ENCODE measurements at regions not wholly inside any gene's neighbourhood (a gene's known extent, or its start where the extent isn't known, plus 50 kb on each side); places are given as distances from the start of the nearest gene placed in this dataset.

DNA sequence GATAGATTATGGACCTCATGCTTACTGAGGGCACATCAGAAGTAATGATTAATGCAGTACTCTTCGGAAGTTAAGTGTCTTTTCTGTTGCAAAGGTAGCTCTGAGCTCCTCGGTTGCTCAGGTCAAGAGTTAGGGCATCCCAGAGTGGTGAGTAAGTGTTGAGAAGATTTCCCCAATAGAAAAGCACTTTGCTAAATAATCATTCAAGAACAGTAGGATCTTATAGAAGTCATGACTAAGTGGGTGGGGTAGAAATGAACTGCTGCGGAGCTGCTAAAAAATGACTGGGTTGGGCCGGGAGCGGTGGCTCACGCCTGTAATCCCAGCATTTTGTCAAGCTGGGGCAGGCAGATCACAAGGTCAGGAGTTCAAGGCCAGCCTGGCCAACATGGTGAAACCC, 648.6 kb upstream of the CAMK1G start:
- H3K23ac ChIP-seq (ENCODE audit: low read length): no peak overlapping the region
- no peak overlapping the region for H4K91ac ChIP-seq (ENCODE audit: low read depth, low read length)
- H3K27me3 ChIP-seq (ENCODE audit: insufficient read depth, low read length): no peaks in the 10 kb centered on the region
- no peak overlapping the region for H4K12ac ChIP-seq (ENCODE audit: low read depth, low read length)
- no peak overlapping the region for H4K8ac ChIP-seq (ENCODE audit: low read depth, low read length)
- H3K14ac ChIP-seq (ENCODE audit: low read length): no peak overlapping the region
- H2AK5ac ChIP-seq (ENCODE audit: low read length): no peak overlapping the region
- no peaks in the 10 kb centered on the region for H3K79me2 ChIP-seq (ENCODE audit: control insufficient read depth, insufficient read depth, low read length, poor library complexity)
- H2AFZ ChIP-seq (ENCODE audit: insufficient read depth, low read length, poor library complexity): no peak overlapping the region
- no peak overlapping the region for H3K18ac ChIP-seq (ENCODE audit: low read length)
- H2BK5ac ChIP-seq (ENCODE audit: low read depth, low read length, poor library complexity): no peak overlapping the region
- H3K79me1 ChIP-seq (ENCODE audit: low read length): no peaks in the 10 kb centered on the region
- no peak overlapping the region for H3K9ac ChIP-seq (ENCODE audit: low read length)
- H3K4me2 ChIP-seq (ENCODE audit: low read length): no peak overlapping the region
- no peak overlapping the region for H2BK12ac ChIP-seq (ENCODE audit: low read length)
- no peak overlapping the region for H2BK120ac ChIP-seq (ENCODE audit: insufficient read depth, low read length, poor library complexity)
- no peak overlapping the region for H3K4ac ChIP-seq (ENCODE audit: low read depth, low read length)
- no peaks in the 10 kb centered on the region for H3K36me3 ChIP-seq (ENCODE audit: control insufficient read depth in 1 of 2, insufficient read depth in 2 of 2, low read length in 2 of 2)
- no CpG with 5 or more reads among the region's 6 CpGs for WGBS (ENCODE audit: extremely low coverage, insufficient coverage, insufficient read length)
- no peak for DNase-seq
- no peaks in the 10 kb centered on the region for H3K9me3 ChIP-seq (ENCODE audit: insufficient read depth, low read depth, low read length)
- H3K4me3 ChIP-seq (ENCODE audit: low read depth, low read length): no peak overlapping the region
- H3K4me1 ChIP-seq (ENCODE audit: control insufficient read depth in 1 of 2, insufficient read depth in 2 of 2, low read length in 2 of 2): no peaks in the 10 kb centered on the region
- no peak overlapping the region for H3K27ac ChIP-seq (ENCODE audit: low read depth, low read length)

DNA sequence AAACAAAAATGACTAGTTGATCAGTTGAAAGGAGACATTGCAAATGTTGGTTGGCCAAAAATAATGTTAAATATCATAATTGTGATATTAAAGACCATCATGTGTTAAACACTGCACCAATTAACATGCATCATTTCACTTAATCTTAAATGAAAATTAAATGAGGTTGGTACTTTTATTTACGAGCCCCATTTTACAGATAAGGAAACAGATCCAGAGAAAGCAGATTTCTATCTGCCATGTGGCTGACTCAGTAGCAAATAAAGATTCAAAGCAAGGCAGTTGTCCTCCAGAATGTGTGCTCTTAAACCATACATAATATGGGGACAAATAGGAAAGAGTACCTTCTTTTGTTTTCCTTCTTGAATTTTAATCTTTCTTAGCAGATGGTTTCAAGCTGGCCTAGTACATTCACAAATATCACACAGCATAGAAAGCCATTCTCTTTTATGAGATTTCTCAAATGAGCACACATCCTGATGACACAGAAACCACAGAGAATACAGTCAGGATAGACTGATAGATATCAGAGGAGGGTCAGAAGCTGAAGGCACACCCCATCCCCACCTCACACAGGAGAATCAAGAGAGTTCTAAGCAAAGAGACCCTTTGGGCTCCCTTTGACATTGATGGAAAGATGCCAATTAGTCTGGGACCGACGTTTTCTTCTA, 647.9 kb upstream of the CAMK1G start:
- Histone ChIP-seq H2AFZ (ENCODE audit: insufficient read depth, low read length, poor library complexity) (no peak overlapping the region), H3K4me3 (ENCODE audit: low read depth, low read length) (no peak overlapping the region), H3K4me1 (ENCODE audit: control insufficient read depth in 1 of 2, insufficient read depth in 2 of 2, low read length in 2 of 2) (no peaks in the 10 kb centered on the region), H3K36me3 (ENCODE audit: control insufficient read depth in 1 of 2, insufficient read depth in 2 of 2, low read length in 2 of 2) (no peaks in the 10 kb centered on the region), H3K14ac (ENCODE audit: low read length) (no peak overlapping the region), H3K18ac (ENCODE audit: low read length) (no peak overlapping the region), H3K27ac (ENCODE audit: low read depth, low read length) (no peak overlapping the region), H2AK5ac (ENCODE audit: low read length) (no peak overlapping the region), H3K4me2 (ENCODE audit: low read length) (no peak overlapping the region), H4K12ac (ENCODE audit: low read depth, low read length) (no peak overlapping the region), H3K27me3 (ENCODE audit: insufficient read depth, low read length) (no peaks in the 10 kb centered on the region), H3K23ac (ENCODE audit: low read length) (no peak overlapping the region), H2BK5ac (ENCODE audit: low read depth, low read length, poor library complexity) (no peak overlapping the region), H2BK12ac (ENCODE audit: low read length) (no peak overlapping the region), H2BK120ac (ENCODE audit: insufficient read depth, low read length, poor library complexity) (no peak overlapping the region), H3K79me1 (ENCODE audit: low read length) (no peaks in the 10 kb centered on the region), H3K79me2 (ENCODE audit: control insufficient read depth, insufficient read depth, low read length, poor library complexity) (no peaks in the 10 kb centered on the region), H4K91ac (ENCODE audit: low read depth, low read length) (no peak overlapping the region), H3K4ac (ENCODE audit: low read depth, low read length) (no peak overlapping the region), H3K9ac (ENCODE audit: low read length) (no peak overlapping the region), H3K9me3 (ENCODE audit: insufficient read depth, low read depth, low read length) (no peaks in the 10 kb centered on the region), H4K8ac (ENCODE audit: low read depth, low read length) (no peak overlapping the region)
- no peak for DNase-seq
- WGBS (ENCODE audit: extremely low coverage, insufficient coverage, insufficient read length): no CpG with 5 or more reads among the region's 3 CpGs

DNA sequence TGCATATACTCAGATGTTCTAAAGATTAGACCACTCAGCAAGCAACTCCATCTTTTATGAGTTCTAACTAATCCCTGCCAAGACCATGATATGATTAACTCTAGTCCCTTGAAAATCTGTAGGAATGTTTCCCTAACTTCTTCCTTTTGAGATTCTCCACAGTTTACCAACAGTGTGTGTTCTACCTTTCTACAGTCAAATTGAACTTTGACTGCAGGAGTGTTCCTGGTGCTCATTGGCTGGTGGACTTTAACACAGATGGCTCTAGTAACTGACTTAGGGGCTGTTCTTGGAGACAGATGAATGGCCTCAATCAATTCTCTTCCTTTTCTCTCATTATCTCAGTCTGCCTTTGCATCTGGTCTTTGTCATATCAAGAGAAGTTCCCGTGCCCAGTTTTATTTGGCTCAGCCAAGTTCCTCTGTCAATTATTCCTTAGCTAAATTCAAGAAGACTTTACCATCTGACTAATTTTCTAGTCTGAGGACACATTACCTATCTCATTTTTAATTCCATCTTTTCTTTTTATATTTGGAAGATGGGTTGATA, 643.9 kb upstream of the CAMK1G start:
- Histone ChIP-seq H2BK5ac (ENCODE audit: low read depth, low read length, poor library complexity) (no peak overlapping the region), H3K79me2 (ENCODE audit: control insufficient read depth, insufficient read depth, low read length, poor library complexity) (no peaks in the 10 kb centered on the region), H4K12ac (ENCODE audit: low read depth, low read length) (no peak overlapping the region), H3K14ac (ENCODE audit: low read length) (no peak overlapping the region), H3K4me3 (ENCODE audit: low read depth, low read length) (no peak overlapping the region), H3K9me3 (ENCODE audit: insufficient read depth, low read depth, low read length) (no peaks in the 10 kb centered on the region), H3K4me1 (ENCODE audit: control insufficient read depth in 1 of 2, insufficient read depth in 2 of 2, low read length in 2 of 2) (no peaks in the 10 kb centered on the region), H3K4me2 (ENCODE audit: low read length) (no peak overlapping the region), H3K27ac (ENCODE audit: low read depth, low read length) (no peak overlapping the region), H2BK12ac (ENCODE audit: low read length) (no peak overlapping the region), H3K23ac (ENCODE audit: low read length) (no peak overlapping the region), H4K91ac (ENCODE audit: low read depth, low read length) (no peak overlapping the region), H3K18ac (ENCODE audit: low read length) (no peak overlapping the region), H4K8ac (ENCODE audit: low read depth, low read length) (no peak overlapping the region), H2AFZ (ENCODE audit: insufficient read depth, low read length, poor library complexity) (no peak overlapping the region), H3K36me3 (ENCODE audit: control insufficient read depth in 1 of 2, insufficient read depth in 2 of 2, low read length in 2 of 2) (no peaks in the 10 kb centered on the region), H2AK5ac (ENCODE audit: low read length) (no peak overlapping the region), H3K9ac (ENCODE audit: low read length) (no peak overlapping the region), H3K27me3 (ENCODE audit: insufficient read depth, low read length) (no peaks in the 10 kb centered on the region), H2BK120ac (ENCODE audit: insufficient read depth, low read length, poor library complexity) (no peak overlapping the region), H3K4ac (ENCODE audit: low read depth, low read length) (no peak overlapping the region), H3K79me1 (ENCODE audit: low read length) (no peaks in the 10 kb centered on the region)
- DNase-seq: no peak
- WGBS (ENCODE audit: extremely low coverage, insufficient coverage, insufficient read length): no CpG with 5 or more reads among the region's 1 CpG

DNA sequence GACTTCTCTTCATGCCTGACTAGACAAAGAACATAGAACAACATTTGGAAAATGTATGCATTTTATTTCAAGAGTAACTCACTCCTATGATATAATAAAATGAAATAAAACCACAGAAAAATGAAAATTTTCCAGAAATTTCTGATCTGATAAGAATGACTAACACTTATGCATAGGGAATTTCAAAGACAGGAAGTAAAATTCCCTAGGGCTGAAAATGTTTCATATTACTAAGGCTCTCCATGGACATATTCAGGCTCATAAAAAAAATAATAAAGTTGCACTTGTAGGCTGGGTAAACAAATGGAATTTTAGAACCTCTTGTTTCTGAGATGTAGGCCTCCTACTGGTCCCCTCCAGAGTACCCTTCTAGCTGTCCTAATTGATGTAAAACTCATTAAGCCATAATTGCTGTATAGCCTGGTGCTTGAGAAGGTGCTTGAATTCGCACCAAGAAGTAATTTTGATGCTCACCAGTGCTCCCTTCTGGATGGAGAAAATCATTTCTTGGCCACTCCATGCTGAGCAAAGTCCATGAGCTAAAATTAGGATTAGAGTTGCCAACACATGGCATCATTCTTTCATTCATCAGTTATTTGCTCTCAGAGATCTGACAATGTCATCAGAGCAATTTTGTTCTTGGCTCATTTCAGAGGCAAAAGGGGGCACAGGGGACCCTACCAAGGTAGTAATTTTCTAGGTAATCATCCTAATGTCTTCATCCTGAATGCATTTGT, 641.0 kb upstream of the CAMK1G start:
- H3K18ac ChIP-seq (ENCODE audit: low read length): no peak overlapping the region
- no peak overlapping the region for H2BK5ac ChIP-seq (ENCODE audit: low read depth, low read length, poor library complexity)
- H3K9me3 ChIP-seq (ENCODE audit: insufficient read depth, low read depth, low read length): no peaks in the 10 kb centered on the region
- no peak overlapping the region for H3K4me2 ChIP-seq (ENCODE audit: low read length)
- H3K4me1 ChIP-seq (ENCODE audit: control insufficient read depth in 1 of 2, insufficient read depth in 2 of 2, low read length in 2 of 2): no peaks in the 10 kb centered on the region
- no peaks in the 10 kb centered on the region for H3K79me2 ChIP-seq (ENCODE audit: control insufficient read depth, insufficient read depth, low read length, poor library complexity)
- H3K9ac ChIP-seq (ENCODE audit: low read length): no peak overlapping the region
- no CpG with 5 or more reads among the region's 1 CpG for WGBS (ENCODE audit: extremely low coverage, insufficient coverage, insufficient read length)
- no peak overlapping the region for H2BK120ac ChIP-seq (ENCODE audit: insufficient read depth, low read length, poor library complexity)
- no peaks in the 10 kb centered on the region for H3K36me3 ChIP-seq (ENCODE audit: control insufficient read depth in 1 of 2, insufficient read depth in 2 of 2, low read length in 2 of 2)
- H2AFZ ChIP-seq (ENCODE audit: insufficient read depth, low read length, poor library complexity): no peak overlapping the region
- H3K14ac ChIP-seq (ENCODE audit: low read length): no peak overlapping the region
- H3K4me3 ChIP-seq (ENCODE audit: low read depth, low read length): no peak overlapping the region
- H2AK5ac ChIP-seq (ENCODE audit: low read length): no peak overlapping the region
- no peak overlapping the region for H3K27ac ChIP-seq (ENCODE audit: low read depth, low read length)
- H3K23ac ChIP-seq (ENCODE audit: low read length): no peak overlapping the region
- no peaks in the 10 kb centered on the region for H3K79me1 ChIP-seq (ENCODE audit: low read length)
- no peaks in the 10 kb centered on the region for H3K27me3 ChIP-seq (ENCODE audit: insufficient read depth, low read length)
- no peak overlapping the region for H4K12ac ChIP-seq (ENCODE audit: low read depth, low read length)
- H4K8ac ChIP-seq (ENCODE audit: low read depth, low read length): no peak overlapping the region
- no peak overlapping the region for H4K91ac ChIP-seq (ENCODE audit: low read depth, low read length)
- no peak overlapping the region for H2BK12ac ChIP-seq (ENCODE audit: low read length)
- no peak overlapping the region for H3K4ac ChIP-seq (ENCODE audit: low read depth, low read length)
- no peak for DNase-seq
